RWPE1 (cell line): ENCODE measurements at regions not wholly inside any gene's neighbourhood (a gene's known extent, or its start where the extent isn't known, plus 50 kb on each side); places are given as distances from the start of the nearest gene placed in this dataset.

Experiments
- CTCF ChIA-PET: fragments of 350-600 bp; sonication (Branson Sonifier 250); formaldehyde crosslinking; extraction: SDS; loops from one replicate; lab custom pipeline; 2021; lab: Yijun Ruan, JAX
- POLR2A ChIA-PET: fragments of 400-600 bp; formaldehyde crosslinking; extraction: SDS; loops from one replicate; lab custom pipeline; 2020; ENCODE audit warnings: antibody characterized with exemption; ENCODE audit not compliant: low non-redundant PET; lab: Yijun Ruan, JAX
- DNase-seq: peaks from one replicate; pipeline ENCODE4 v3.0.0; 2012; ENCODE audit warnings: low spot score
- H3K27ac ChIP-seq: fragments of 450-650 bp; 2 replicates; pipeline ENCODE4 v1.5.1; 2017
- CTCF ChIP-seq: fragments of 450-650 bp; conservative IDR thresholded peaks from 2 replicates; pipeline ENCODE4 v1.5.1; 2017; ENCODE audit warnings: low read depth, mild to moderate bottlenecking

- ChIA-PET CTCF (interaction anchor here (0.7 kb wide), 2 partner anchors 17 to 23 kb away, joined by 3 to 4 read pairs; no protein-coding TSS in a partner anchor), POLR2A (no interaction called here)
- no peak overlapping the region for H3K27ac ChIP-seq
- DNase-seq = no peak
- TF ChIP-seq CTCF = no peak
Measured at GRCh38 chr15:85312929-85313331, 67.5 kb upstream of the AKAP13 start.

GRCh38 chr15:85313339-85313738 lies 67.1 kb upstream of the AKAP13 start:
- ChIA-PET POLR2A (no interaction called here), CTCF (interaction anchor here (0.7 kb wide), 2 partner anchors 17 to 23 kb away, joined by 3 to 4 read pairs; no protein-coding TSS in a partner anchor)
- no peak for DNase-seq
- H3K27ac ChIP-seq = no peak overlapping the region
- no peak for TF ChIP-seq CTCF

DNA sequence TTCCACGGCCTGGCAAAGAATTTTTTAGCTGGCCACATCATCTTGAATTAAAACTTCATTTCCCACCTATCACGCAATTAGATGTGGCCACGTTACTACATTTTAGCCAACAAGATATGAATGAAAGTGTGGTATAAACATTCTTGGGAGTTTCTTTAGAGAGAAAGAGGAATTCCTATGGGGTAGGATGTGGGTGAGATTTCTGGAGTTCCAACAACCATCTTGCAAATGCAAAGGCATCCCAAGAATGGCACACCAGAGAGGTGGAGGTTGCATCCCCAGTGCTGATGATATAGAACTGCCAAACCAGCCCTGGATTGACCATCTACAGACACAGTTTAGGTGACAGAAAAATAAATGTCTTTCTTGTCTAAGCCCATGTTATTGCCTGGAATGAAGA lies 66.3 kb upstream of the AKAP13 start:
- TF ChIP-seq CTCF = no peak
- no peak overlapping the region for H3K27ac ChIP-seq
- POLR2A ChIA-PET = no interaction called here
- no peak for DNase-seq
- CTCF ChIA-PET = interaction anchor here (0.6 to 0.7 kb wide), 2 partner anchors 100 to 665 kb away, joined by 3 to 4 read pairs; no protein-coding TSS in a partner anchor

DNA sequence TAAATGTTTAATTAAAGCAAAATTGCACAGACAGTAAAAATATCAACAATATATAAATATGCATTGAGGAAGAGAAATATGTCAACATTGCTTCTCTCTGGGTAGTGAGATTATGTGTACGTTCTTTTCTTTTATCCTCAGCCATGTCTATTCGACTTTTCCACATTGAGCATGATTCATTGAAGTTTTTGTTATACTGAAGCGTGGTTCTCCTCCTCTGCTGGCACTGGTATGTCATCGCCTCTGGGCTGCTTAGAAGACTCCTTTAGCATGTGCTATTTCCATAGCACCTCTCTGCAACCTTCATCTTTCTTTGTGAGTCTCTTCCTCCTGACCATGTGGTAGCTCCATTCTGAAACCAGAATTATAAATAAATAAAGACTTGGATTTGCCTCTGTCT lies 65.8 kb upstream of the AKAP13 start:
- CTCF ChIA-PET = no interaction called here

DNA sequence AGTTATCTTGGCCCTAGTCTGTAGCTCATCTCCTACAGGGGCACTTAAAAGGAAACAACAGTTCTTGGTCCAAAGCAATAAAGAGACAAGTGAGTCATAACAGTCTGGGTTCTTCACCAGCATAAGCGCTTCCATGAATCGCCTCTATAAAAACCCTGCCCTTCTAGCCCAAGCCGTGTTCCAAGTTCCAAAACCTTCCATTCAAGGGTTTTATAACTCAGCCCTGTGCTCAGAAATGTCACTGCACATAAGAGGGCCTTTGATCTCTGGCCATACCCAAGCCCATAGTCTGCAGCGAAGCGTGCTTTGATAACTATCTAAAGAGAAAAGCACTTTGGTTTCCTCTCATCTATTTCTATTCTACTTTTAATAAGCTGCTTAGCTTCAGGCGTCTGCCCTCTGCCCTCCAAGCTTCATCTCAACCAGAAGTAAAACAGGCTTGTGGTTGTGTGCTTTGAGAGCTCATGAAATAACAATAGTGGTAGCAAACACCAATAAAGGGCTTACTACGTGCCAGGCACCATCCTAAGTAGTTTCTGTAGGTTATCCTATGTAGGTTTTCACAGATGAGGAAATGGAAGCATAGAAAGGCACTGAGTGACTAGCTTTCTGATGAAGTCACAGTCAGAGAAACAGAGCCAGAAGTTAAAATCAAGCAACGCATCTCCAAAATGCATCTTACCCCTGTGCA lies 64.0 kb upstream of the AKAP13 start:
- no peak for TF ChIP-seq CTCF

More for the DNA sequence above, 65.8 kb upstream of the AKAP13 start:
- no peak for DNase-seq
- no peak overlapping the region for H3K27ac ChIP-seq
- no peak for TF ChIP-seq CTCF
- POLR2A ChIA-PET = no interaction called here

GRCh38 chr15:85318048-85318731 lies 62.2 kb upstream of the AKAP13 start:
- POLR2A ChIA-PET = no interaction called here
- peak; percentile 57 for DNase-seq
- H3K27ac ChIP-seq = no peak overlapping the region
- no peak for TF ChIP-seq CTCF
- CTCF ChIA-PET = interaction anchor here (0.5 to 1.3 kb wide), 4 partner anchors 13 to 85 kb away, joined by 3 to 6 read pairs (median 4); no protein-coding TSS in a partner anchor

More for the DNA sequence above, 64.0 kb upstream of the AKAP13 start:
- CTCF ChIA-PET = interaction anchor here (0.6 to 0.8 kb wide), 2 partner anchors 10 to 12 kb away, joined by 4 to 5 read pairs; no protein-coding TSS in a partner anchor
- no peak overlapping the region for H3K27ac ChIP-seq
- POLR2A ChIA-PET = no interaction called here
- no peak for DNase-seq
